GM12892 (cell line): ENCODE measurements at regions not wholly inside any gene's neighbourhood (a gene's known extent, or its start where the extent isn't known, plus 50 kb on each side); places are given as distances from the start of the nearest gene placed in this dataset.

Experiments used
- POLR2AphosphoS5 ChIP-seq: IDR thresholded peaks from 2 replicates; pipeline ENCODE4 v1.6.1; 2011; ENCODE audit warnings: low read depth, low read length, control low read depth
- TAF1 ChIP-seq: IDR thresholded peaks from 2 replicates; pipeline ENCODE4 v1.6.1; 2011; ENCODE audit warnings: low read depth, mild to moderate bottlenecking, control low read depth, low read length, borderline replicate concordance

DNA sequence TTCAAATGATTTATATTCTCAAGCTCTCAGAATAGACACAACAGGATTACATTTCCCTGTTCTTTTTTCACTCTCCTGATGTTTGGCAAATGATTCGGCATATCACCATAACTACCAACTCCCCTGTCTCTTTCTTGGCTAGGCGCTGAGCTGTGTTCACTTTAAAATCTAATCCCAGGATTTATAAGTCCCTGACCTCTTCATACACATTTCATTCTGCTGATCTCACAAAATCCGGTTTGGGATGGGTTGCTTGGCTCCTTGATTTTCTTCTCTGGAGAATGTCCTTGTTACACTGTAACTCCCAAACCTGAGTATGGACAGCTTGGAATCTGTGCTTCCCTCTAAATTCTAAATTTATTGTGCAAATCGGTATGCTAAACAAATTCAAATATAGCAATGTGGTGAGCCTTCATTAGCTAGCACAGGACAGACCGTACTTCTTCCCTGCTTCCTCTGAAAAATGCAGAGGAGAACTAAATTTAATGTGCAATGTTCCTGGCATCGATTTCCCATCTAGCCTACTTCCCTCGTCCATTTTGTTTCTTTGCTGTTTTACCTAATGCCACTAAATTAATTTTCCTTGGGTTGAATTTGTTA lies 858.5 kb upstream of the FAT3 start:
- TF ChIP-seq TAF1 (no peak), POLR2AphosphoS5 (no peak)
